ENCODE measurements at regions not wholly inside any gene's neighbourhood (a gene's known extent, or its start where the extent isn't known, plus 50 kb on each side); places are given as distances from the start of the nearest gene placed in this dataset.

DNA sequence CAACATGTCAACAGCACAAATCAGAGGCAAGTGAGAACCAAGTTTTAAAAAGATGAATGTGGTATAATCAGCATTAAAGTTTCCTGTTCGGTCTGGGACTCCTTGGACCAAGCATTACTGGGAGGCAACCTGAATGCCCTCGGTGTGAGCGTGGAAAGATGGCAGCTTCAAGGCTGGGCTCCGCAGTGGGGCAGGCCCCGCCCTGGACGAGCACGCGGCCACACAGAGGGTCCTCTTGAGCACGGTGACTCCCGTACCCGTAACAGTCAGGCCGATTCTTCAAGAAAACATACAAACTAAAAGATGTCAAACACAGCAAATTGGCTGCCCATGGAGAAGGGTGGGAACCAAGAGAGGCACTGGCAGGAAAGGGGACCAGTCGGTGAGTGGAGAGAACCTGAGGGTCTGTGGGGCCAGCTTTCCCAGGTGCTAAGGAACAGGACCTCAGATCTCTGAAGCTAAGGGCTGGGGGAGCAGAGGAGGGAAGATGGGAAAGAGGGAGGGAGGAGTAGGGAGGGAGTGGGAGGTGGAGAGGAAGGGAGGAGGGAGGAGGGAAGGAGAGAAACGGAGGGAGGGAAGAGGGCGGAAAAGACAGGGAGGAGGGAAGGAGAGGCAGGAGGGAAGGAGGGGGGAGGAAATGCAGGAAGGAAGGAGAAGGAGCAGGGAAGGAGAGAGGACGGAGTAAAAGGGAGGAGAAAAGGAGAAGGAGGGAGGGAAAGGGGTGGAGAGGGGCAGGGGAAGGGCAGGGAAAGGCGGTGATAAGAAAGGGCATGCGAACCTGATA lies 71.2 kb upstream of the FAM20C start:
- DNase-seq = no peak
- Histone ChIP-seq H3K4me3 (ENCODE audit: low read depth, low read length) (no peak overlapping the region), H3K9me3 (no peaks in the 10 kb centered on the region), H3K36me3 (ENCODE audit: control insufficient read depth, insufficient read depth, low read length) (no peaks in the 10 kb centered on the region), H3K27me3 (replicated peaks; ENCODE audit: control insufficient read depth, insufficient read depth, low read length) (no peaks in the 10 kb centered on the region), H3K4me1 (no peaks in the 10 kb centered on the region)
- Mint-ChIP-seq H3K27ac (ENCODE audit: unreplicated experiment) (no peak overlapping the region), H3K27me3 (ENCODE audit: insufficient read depth, unreplicated experiment) (peaks cover 12% of the 10 kb centered on the region), H3K9me3 (ENCODE audit: unreplicated experiment) (no peaks in the 10 kb centered on the region), H3K4me1 (ENCODE audit: low read depth, unreplicated experiment) (no peaks in the 10 kb centered on the region), H3K4me3 (ENCODE audit: unreplicated experiment) (no peak overlapping the region), H3K36me3 (ENCODE audit: insufficient read depth, unreplicated experiment) (no peaks in the 10 kb centered on the region)
- CTCF ChIA-PET = interaction anchor here (1.4 kb wide), 1 partner anchor 57 kb away, joined by 3 read pairs; no protein-coding TSS in a partner anchor
- BruUV-seq (replicated peaks) = no TSS peak
- POLR2A ChIA-PET = no interaction called here
- TF ChIP-seq, protein P1, sequence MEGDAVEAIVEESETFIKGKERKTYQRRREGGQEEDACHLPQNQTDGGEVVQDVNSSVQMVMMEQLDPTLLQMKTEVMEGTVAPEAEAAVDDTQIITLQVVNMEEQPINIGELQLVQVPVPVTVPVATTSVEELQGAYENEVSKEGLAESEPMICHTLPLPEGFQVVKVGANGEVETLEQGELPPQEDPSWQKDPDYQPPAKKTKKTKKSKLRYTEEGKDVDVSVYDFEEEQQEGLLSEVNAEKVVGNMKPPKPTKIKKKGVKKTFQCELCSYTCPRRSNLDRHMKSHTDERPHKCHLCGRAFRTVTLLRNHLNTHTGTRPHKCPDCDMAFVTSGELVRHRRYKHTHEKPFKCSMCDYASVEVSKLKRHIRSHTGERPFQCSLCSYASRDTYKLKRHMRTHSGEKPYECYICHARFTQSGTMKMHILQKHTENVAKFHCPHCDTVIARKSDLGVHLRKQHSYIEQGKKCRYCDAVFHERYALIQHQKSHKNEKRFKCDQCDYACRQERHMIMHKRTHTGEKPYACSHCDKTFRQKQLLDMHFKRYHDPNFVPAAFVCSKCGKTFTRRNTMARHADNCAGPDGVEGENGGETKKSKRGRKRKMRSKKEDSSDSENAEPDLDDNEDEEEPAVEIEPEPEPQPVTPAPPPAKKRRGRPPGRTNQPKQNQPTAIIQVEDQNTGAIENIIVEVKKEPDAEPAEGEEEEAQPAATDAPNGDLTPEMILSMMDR (IDR thresholded peaks at IDR 0.05; ENCODE audit: insufficient read depth in 1 of 2, low read depth in 1 of 2, low read length in 1 of 2, severe bottlenecking in 1 of 2, unreplicated experiment in 1 of 2) = no peak
- intact Hi-C loops (cut with micrococcal nuclease; ENCODE audit: unreplicated experiment) = no loop called here

DNA sequence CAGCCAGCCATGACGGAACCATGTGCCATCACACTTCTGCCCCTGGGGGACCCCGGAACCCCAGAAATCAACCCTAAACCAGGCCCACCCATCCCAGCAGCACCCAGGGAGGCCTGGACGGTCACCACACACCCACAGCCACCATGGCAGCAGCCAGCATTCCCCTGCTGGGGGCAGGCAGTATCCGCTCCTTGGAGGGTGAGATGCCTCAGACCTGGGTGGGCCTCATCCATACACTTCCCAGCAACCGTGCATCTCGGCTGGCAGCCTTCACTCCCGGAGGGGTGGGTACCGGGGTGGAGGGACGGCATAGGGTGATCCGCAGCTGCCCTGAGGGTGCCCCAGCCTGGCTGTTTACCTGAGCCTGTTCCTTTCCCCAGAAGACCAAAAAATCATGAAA lies 69.1 kb upstream of the FAM20C start:
- no TSS peak for BruUV-seq (replicated peaks)
- POLR2A ChIA-PET = no interaction called here
- CTCF ChIA-PET = no interaction called here
- no peak overlapping the region for H3K27ac Mint-ChIP-seq (ENCODE audit: unreplicated experiment)
- H3K9me3 Mint-ChIP-seq (ENCODE audit: unreplicated experiment) = no peaks in the 10 kb centered on the region
- no peaks in the 10 kb centered on the region for H3K9me3 ChIP-seq
- H3K27me3 Mint-ChIP-seq (ENCODE audit: insufficient read depth, unreplicated experiment) = peaks cover 6% of the 10 kb centered on the region
- DNase-seq = no peak
- no peaks in the 10 kb centered on the region for H3K36me3 ChIP-seq (ENCODE audit: control insufficient read depth, insufficient read depth, low read length)
- H3K27me3 ChIP-seq (replicated peaks; ENCODE audit: control insufficient read depth, insufficient read depth, low read length) = no peaks in the 10 kb centered on the region
- H3K4me3 Mint-ChIP-seq (ENCODE audit: unreplicated experiment) = no peak overlapping the region
- no peaks in the 10 kb centered on the region for H3K36me3 Mint-ChIP-seq (ENCODE audit: insufficient read depth, unreplicated experiment)
- no peaks in the 10 kb centered on the region for H3K4me1 ChIP-seq
- intact Hi-C loops (cut with micrococcal nuclease; ENCODE audit: unreplicated experiment) = no loop called here
- H3K4me1 Mint-ChIP-seq (ENCODE audit: low read depth, unreplicated experiment) = no peaks in the 10 kb centered on the region
- TF ChIP-seq, protein P1 (IDR thresholded peaks at IDR 0.05; ENCODE audit: insufficient read depth in 1 of 2, low read depth in 1 of 2, low read length in 1 of 2, severe bottlenecking in 1 of 2, unreplicated experiment in 1 of 2) = no peak
- no peak overlapping the region for H3K4me3 ChIP-seq (ENCODE audit: low read depth, low read length)

DNA sequence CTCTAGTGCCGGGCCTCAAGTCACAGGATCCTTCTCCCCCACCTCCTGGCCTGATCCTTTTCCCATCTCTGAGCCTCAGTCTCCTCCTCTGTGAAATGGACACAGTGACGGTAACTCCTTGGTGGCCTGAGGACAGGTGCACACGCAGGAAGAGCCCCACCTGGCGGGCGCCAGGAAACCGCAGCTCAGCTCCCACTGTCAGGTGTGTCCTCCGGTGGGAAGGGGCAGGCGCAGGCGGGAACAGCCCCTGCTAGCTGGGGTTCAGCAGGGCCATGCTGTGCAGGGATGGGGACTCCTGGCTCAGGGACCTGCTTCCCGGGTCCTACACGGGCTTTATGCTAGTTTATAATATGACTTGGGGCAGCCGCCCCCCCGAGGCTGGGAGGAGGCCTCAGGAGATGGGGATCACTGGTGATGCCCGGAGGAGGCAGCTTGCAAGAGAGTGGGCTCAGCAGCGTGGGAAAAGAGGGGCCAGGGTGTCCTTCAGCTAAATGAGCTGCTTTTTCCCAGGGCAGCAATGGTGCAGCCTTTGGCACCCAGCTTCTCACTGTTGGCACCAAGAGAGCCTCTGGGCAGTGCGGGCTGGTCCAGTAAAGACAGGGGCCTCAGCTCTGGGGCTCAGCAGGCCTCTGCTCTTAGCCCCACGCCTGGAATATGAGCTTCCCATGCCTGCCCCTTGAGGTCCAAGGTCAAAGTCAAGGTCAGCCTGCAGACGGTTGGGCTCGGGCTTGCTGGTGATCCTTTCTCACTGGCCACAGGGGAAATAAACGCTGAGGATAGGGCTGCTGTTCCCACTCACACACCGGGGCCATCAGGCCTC lies 68.0 kb upstream of the FAM20C start:
- Histone ChIP-seq H3K27me3 (replicated peaks; ENCODE audit: control insufficient read depth, insufficient read depth, low read length) (no peaks in the 10 kb centered on the region), H3K4me3 (ENCODE audit: low read depth, low read length) (no peak overlapping the region), H3K36me3 (ENCODE audit: control insufficient read depth, insufficient read depth, low read length) (no peaks in the 10 kb centered on the region), H3K4me1 (no peaks in the 10 kb centered on the region), H3K9me3 (no peaks in the 10 kb centered on the region)
- peaks cover 6% of the 10 kb centered on the region for H3K27me3 Mint-ChIP-seq (ENCODE audit: insufficient read depth, unreplicated experiment)
- POLR2A ChIA-PET = no interaction called here
- TF ChIP-seq, protein P1 (IDR thresholded peaks at IDR 0.05; ENCODE audit: insufficient read depth in 1 of 2, low read depth in 1 of 2, low read length in 1 of 2, severe bottlenecking in 1 of 2, unreplicated experiment in 1 of 2) = no peak
- H3K4me1 Mint-ChIP-seq (ENCODE audit: low read depth, unreplicated experiment) = no peaks in the 10 kb centered on the region
- no peak overlapping the region for H3K4me3 Mint-ChIP-seq (ENCODE audit: unreplicated experiment)
- intact Hi-C loops (cut with micrococcal nuclease; ENCODE audit: unreplicated experiment) = no loop called here
- DNase-seq = no peak
- H3K27ac Mint-ChIP-seq (ENCODE audit: unreplicated experiment) = no peak overlapping the region
- no peaks in the 10 kb centered on the region for H3K36me3 Mint-ChIP-seq (ENCODE audit: insufficient read depth, unreplicated experiment)
- H3K9me3 Mint-ChIP-seq (ENCODE audit: unreplicated experiment) = no peaks in the 10 kb centered on the region
- CTCF ChIA-PET = no interaction called here
- BruUV-seq (replicated peaks) = no TSS peak

Measured in Caco-2 (cell line).